Dedifferentiated amniotic fluid mesenchymal stem cell (primary cell): ENCODE measurements at regions not wholly inside any gene's neighbourhood (a gene's known extent, or its start where the extent isn't known, plus 50 kb on each side); places are given as distances from the start of the nearest gene placed in this dataset.

Source experiments
- DNase-seq: peaks from one replicate; pipeline ENCODE4 v3.0.0-alpha.2; 2016; ENCODE audit errors: extremely low spot score

- DNase-seq = no peak
These were observed 112.0 kb downstream of the LITAF start for GRCh38 chr16:11474617-11475291.

DNA sequence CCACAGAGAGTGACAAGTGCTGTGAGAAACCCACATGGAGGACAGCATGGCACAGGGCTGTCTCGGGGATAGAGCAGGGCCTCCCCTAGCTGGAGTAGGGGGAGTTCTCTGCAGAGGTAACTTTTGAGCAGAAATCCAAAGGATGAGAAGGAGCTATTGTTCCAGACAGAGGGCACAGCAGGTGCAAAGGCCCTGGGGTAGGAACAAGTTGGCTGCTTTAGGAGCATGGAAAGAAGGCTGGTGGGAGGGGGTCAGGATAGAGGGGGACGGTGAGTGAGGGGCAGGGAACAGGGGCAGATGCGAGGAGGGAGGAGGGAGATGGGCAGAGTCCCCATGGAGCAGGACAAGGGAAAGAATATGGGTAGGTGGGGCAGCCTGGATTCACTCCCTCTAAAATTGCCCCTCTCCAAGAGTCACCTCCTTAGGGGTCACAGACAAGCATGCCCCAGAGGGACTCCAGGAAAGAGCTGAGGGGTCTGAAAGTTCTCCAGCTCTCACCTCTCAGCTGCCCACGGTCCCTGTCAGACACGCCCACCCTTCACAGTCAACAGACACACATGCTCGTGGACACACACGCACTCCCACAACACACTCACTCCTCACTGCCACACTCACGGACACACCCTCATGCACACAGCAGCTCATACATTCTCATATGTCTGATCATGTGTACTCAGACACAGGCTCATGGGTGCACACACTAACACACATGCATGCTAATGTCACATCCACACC, 110.7 kb downstream of the LITAF start:
- no peak for DNase-seq

DNA sequence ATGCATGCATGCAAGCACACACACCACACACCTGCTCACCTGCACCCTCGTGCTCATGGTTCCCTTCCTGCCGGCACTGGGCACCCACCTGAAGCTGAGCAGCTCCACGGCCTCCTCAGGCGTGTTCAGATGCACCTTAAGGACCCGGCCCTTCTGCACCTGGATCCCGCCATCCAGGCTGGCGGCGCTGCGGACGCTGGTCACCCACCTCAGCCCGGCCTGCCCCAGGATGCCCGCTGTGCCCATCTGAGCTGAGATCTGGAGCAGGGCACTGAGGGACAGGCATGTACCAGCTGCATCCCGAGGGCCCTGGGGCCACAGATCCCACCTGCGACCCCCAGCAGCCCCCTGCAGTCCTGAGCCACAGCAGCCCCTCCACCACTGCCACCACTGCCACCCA, 110.0 kb downstream of the LITAF start:
- DNase-seq = no peak

- no peak for DNase-seq
These were observed 108.1 kb downstream of the LITAF start for GRCh38 chr16:11478431-11479119.

- DNase-seq = no peak
These were observed 106.8 kb downstream of the LITAF start for GRCh38 chr16:11479916-11480315.

- no peak for DNase-seq
These were observed 106.1 kb downstream of the LITAF start for GRCh38 chr16:11480634-11481033.

DNA sequence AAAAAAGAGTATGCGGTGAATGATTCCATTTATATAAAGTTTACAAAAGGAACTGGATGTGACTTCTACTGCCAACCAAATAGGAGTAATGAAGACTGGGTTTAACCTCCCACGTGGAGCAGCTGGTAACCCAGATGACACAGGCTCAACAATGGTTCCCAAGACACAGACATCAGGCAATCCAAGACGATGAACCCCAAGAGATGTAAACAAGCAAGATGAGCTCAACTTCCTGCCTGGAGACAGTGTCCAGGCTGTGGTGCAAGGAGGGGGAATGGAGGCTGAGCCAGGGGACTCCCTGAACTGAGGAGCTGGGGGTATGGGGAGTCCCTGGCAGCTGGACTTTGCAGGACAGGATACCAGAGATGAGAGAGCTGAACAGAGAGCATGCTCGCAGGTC, 104.7 kb downstream of the LITAF start:
- DNase-seq = no peak

DNA sequence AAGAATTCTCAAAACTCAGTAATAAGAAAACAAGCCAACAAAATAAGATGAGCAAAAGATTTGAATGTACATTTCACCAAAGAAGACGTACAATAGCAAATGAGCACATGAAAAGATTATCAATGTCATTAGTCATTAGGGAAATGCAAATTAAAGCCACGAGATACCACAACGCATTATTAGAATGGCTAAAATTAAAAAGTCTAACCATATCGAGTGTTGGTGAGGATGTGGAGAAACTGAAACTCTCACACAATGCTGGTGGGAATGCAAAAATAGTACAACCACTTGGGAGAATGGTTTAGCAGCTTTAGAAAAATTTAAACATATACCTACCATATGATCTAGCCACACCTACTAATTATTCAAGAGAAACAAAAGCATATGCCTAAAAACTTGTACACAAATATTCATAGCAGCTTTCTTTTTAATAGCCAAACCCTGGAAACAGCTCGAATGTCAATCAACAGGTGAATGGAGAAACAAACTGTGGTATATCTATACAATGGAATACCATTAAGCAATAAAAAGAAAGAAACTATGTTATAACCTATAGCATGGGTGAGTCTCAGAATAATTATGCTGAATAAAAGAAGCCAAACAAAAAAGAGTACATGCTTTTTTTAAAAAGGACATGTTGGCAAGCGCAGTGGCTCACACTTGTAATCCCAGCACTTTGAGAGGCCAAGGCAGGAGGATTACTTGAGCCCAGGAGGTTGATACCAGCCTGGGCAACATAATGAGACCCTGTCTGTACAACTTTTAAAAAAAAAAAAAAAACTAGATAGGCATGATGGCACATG, 103.6 kb downstream of the LITAF start:
- DNase-seq = no peak

DNA sequence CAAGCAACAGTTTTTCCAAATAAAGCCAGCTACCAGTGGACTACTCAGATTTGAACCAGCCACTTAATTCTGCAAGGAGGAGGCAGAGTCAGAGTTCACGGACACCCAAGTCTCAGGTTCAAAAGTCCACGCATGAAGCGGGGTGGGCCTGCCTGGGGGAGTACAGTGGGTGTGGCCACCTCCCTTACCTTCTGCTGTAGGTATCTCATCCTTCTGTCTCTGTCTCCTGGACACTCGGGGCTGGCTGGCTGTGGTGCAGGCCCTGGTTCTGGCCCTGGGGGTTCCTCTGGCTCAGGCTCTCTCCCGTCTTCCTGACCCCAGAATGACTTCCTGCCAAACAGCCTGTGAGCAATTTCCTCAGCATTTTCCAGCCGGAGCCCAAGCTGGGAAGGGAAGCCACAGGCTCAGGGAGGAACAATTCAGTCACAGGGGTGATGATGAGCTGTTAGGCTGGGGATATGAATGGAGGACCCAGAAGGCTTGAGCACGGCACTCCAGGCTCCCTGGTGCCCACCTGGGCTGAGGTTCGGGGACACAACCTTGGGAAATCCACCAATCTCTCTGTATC, 101.9 kb downstream of the LITAF start:
- DNase-seq = no peak

DNA sequence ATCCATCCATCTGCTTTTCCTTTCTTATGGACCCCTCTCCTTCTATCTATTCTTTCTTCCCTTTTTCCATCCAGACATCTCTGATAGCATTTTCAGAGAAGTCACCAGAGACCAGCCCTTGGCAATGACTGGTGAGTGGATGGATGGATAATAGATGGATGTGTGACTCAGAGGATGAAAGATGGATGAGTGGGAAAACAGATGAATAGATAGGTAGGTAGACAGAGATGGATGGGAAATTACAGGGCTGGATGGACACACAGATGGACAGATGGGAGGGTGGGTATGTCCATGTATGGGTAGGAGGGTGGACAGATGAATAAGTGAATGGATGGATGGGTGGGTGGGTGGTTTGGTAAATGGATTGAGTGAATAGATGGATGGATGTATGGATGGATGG, 101.0 kb downstream of the LITAF start:
- no peak for DNase-seq

GRCh38 chr16:11487289-11487688, 99.4 kb downstream of the LITAF start:
- DNase-seq = no peak

- no peak for DNase-seq
These were observed 98.4 kb downstream of the LITAF start for GRCh38 chr16:11488304-11488703.

GRCh38 chr16:11491524-11491923, 95.2 kb downstream of the LITAF start:
- no peak for DNase-seq

GRCh38 chr16:11492808-11493530, 93.8 kb downstream of the LITAF start:
- no peak for DNase-seq

DNA sequence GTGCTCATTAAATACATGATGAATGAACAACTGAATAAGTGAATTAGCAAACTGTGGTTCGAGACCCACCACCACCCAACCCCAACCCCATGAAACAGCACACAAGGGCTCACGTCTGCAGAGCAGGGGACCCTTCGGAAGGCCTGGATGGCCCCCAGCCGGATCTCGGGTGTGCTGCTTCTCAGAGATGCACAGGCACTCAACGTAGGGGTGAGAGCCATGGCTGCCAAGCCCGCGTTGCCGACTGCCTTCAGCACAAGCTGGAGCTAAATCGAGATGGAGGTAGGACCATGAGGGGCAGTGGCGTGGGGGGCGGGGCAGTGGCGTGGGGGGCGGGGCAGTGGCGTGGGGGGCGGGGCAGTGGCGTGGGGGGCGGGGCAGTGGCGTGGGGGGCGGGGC, 93.2 kb downstream of the LITAF start:
- DNase-seq = no peak

GRCh38 chr16:11494029-11494428, 92.7 kb downstream of the LITAF start:
- DNase-seq = no peak

DNA sequence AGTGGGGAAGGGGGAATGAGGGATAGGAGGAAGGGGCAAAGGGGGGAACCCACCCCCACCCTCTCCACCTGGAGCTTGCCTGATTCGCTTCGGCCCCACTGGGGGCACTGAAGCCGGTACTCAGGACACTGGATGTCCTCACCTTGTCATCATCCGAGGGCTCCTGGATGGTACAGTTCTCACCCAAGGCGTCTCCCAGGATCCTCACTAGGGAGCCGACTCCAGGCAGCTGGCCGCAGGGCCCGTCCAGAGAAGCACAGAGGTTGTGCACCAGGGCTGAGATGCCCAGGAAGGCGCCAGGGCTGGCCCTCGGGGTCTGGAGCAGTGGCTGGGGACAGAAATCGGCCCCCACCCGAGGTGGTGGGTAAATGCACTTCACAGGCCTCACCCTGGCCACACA, 92.3 kb downstream of the LITAF start:
- DNase-seq = no peak

DNA sequence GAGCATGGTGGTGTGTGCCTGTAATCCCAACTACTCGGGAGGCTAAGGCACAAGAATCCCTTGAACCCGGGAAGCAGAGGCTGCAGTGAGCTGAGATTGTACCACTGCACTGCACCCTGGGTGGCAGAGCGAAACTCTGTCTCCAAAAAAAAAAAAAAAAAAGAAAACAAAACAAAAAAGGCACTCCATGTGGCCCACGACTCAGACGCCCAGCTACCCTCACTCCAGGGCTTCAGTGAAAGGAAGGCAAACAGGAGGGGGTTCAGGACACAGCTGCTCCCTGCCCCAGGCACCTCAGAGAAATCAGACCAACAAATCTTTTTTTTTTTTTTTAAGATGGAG, 91.7 kb downstream of the LITAF start:
- DNase-seq = no peak
